Central memory CD4-positive, alpha-beta T cell (primary cell): ENCODE measurements at regions not wholly inside any gene's neighbourhood (a gene's known extent, or its start where the extent isn't known, plus 50 kb on each side); places are given as distances from the start of the nearest gene placed in this dataset.
A peak's percentile ranks its signal among the peaks of the same experiment; 100 is the strongest.

ENCODE experiments used
- DNase-seq: peaks from one replicate; pipeline ENCODE4 v3.0.0; 2022

DNA sequence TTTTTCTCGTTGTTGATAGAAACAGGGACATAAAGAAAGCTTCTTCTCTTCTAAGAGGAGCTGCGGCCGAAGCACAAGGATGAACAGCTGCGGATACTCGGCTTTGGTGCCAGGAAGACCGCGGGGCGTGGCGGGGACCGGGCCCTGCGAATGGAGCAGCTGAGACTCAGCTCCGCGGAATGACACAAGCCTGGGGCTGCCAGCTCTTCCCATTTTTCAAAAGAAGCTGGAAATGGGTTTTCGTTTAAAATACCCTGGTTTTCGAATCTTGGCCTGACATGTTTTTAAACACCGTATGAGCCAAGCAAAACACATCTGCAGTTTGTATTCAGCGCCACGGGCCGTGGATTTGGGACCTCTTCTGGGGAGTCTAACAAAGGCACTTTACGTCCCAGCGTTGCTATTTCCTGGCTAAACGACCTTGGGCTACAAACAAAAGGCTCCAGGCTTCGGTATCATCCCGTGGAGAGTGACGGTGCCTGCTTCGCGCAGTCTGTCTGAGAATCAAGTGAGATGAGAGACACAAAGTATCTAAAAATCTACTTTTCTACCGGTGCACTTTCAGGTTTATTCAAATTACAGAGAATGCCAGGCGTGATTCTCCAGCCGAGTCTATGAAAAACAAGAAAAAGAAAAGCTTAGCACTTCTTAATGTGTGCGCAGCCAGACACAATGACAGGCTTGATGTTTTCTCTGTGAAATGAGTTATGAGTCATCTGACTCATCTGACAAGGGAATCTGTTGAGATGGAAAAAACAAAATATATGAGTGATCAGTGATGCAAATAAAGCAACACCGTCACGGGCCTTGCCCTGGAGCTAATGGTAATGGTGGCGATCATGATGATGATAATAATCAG lies 114.0 kb upstream of the TMEM132D start:
- DNase-seq = no peak

DNA sequence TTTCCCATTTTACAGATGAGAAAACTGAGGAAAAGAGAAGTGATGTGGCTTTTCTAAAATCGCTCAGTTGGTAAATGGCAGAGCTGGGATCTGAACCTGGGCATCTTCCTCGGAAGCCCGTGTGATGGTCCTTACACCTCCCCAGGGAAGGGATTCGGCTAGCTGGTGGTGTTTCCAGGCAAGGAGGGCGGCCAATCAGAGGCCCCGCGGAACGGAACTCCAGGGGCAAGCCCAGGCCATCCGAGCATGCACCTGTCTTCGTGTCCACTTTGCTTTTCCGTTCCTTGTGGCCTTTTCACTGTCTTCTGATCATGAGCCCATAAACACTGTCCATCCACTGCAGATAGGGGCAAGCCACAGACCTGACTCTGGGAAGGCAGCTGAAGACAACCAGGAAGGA lies 114.8 kb upstream of the TMEM132D start:
- no peak for DNase-seq

DNA sequence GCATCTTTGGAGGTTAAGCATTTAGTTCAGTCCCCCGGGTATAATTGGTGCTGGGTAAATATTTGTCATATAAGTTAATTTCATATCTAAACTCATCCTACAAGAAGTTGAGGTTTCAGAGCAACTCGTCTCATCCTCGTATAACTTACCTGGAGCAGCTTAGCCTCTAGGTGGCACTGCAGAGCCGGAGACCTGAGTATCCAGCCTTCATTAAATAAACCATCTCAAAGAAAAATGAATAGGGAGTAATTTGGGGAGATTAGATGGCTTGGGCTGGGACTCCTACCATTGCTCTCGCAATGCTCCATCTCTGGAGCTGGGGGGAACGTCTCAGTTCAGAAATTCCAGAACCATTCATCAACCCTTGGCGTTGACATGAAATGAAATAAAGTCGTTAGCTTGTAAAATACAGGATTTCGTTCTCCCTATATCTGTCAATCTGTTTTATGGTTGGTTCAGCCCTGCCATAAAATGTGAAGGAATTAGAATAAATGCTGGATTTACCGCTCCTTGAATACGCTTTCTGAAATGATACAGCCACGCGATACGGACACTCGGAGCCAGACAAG lies 122.9 kb upstream of the TMEM132D start:
- DNase-seq = no peak

DNA sequence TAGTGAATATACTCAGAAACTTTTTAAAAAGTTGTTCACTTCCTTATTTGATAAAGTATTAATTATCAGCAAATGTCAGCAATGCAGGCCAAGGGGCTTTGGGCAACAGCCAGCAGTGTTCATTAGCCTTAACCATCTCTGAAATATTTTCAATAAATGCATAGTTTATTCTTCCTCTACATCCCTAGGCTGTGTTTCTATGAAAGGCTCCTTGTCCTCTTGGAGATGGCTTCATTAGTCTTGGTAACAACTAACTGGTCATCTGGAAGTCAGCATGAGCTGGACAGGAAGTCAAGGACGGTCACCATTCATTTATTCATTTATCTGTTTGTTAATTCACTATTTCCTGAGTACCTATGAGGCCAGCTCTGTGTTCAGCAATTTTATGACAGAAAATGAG lies 124.0 kb upstream of the TMEM132D start:
- no peak for DNase-seq

DNA sequence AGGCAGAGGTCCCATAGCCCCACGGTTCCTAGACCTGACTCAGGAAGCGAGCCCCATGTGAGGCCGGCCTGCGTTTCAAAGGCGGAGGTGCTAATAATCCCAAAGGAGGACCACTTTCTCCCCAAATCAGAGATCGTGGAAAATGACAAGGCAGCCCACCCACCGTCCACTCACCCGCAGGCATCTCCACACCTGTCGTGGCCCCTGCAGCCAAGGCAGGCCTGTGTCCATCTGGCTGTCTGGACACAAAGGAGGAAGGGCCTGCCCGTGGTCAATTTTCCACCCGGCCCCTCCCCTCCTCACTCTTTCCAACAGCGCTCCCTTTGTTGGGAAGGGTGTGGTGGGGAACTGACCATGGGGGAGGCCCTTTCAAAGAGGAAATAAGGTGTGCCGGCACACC lies 125.3 kb upstream of the TMEM132D start:
- no peak for DNase-seq

DNA sequence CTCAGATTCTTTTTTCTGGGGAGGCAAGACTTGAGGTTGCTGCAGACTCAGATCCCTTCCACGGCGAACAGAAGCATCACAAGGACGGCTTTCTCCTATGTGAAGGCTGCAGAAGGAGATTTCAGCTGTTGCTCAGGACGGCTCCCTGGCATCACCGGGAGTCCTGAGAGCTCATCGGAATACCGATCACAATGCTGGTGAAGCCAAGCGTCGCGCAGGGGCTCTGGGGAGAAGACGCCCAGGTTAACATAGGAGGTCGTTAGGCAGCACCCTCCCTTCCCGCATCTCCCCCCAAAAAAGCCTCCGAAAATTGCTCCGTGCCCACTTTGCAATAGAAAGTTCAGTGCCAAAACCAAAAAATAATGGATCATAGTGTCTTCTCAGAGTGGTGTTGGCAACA lies 127.2 kb upstream of the TMEM132D start:
- DNase-seq = no peak

DNA sequence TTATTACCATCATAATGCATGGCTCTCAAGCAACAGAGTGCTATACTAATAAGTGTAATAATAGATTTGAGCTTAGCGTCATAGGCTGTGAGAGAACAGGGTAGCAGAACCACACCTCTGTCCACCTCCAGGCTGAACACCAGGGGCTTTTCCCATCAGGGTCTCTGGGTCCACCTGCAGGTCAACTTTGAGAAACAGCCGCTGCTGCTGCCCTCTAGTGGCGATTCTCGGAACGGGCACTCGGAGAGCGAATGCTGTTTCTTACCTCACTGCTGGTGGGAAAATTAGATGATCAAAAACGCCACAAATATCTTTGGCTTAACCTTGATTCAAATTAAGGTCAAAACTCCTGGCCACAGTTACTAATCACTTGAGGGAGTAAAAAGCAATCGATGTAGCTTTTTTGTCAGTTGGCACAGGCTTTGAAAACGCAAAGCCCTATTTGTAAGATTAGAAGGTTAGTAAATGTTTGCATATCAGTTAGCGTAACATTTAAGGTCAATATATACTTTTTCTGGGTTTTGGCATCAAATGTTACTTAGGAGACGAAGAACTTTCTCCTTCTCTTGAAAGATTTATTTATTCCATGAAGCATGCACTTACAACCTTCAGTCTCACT lies 127.9 kb upstream of the TMEM132D start:
- DNase-seq = peak; percentile 6

DNA sequence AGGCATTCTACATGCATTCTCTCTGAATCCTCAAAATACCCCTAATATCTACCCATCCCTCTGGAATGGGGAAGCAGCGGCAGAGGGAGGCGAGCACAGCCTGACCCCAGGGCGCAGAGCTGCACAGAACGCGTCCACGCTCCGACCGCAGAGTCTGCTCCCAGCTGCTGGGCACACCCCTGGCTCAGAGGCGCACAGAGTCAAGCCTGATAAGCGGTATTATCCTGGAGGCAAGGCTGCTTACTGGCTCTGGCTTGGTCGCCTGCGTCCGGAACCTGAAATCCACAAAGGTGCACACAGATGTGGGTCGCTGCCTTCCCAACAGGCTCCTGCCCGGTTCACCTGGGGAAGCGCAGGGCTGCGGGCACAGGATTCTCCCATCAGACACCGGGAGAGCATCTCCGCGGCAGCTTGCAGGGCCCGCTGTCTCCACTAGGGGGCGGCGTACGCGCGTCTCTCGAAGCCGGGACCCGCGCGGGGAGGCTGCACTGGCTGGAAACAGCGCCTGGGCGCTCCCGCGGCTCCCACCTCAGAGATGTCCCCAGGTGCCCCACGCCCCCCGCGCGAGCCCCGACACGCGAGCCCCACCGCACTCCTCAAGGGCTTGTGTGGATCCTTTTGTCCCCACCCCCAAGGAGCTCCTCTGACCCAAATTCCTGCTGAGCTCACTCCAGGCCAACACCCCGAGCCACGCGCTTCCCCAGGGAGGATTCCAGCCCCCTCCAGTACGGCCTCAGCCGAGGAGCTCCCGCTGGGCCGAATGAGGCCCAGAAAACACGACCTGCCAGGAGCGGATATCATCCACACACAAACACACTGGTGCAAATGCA lies 120.1 kb upstream of the FZD10 start:
- DNase-seq = no peak

DNA sequence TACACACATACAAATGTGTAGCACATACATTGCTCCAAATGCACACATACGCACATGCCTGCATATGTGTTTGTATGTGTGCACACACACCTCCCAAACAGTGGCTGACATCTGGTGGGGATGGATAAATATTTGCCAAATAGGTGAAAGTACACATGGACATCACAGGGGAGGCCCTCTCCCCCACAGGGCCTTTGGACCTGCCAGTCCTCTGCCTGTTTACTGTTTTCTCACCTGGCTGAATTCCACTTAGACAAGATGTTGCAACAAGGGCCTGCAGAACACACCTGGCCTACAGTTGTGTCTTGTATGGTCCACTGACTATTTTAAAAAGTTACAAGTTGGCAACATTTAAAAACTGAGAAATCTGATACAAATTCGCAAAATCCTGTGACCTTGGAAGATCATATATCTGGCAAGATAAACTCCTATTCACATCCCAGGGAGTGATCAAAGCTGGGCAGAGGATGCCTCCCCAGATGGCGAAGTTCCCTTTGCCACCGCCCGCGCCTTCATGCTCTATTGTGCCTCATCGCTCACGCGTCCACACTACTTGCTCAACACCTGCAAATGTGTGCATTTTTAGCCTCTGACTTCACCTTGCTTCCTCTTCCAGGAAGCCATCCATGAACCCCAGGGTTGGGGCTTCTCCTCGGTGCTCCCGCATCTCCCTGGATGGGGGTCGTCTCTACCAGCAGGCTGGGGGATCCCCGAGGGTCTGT lies 118.4 kb upstream of the FZD10 start:
- DNase-seq = no peak

DNA sequence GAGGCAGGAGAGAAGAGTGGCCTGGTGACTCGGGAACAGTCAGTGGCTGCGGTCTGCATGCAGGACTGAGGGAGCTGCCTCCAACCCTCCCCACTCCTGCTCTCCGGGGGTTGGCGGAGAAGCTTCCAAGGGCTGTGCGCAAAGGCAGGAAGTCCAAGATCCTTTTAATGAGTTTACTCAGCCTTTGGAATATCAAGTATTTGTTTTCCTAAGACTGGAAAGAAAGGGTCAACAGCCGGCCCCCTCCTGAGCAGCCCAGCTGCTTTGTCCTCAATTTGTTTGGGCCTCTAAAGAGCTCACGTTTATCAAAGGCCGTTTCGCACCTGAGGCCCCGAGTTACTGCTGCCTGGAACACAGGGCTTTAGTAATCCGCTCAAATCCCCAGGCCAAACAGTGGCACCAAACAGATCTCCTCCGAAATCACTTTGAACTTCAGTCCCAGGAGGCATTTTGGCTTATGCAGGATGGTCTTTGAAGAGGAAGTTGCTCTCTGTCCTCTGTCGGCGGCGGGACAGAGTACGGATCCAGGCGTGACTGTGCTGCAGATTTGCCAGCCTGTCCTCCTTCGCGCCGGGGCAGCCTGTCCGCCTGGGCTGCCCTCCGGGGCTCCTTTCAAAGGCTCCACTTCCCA lies 117.2 kb upstream of the FZD10 start:
- no peak for DNase-seq

DNA sequence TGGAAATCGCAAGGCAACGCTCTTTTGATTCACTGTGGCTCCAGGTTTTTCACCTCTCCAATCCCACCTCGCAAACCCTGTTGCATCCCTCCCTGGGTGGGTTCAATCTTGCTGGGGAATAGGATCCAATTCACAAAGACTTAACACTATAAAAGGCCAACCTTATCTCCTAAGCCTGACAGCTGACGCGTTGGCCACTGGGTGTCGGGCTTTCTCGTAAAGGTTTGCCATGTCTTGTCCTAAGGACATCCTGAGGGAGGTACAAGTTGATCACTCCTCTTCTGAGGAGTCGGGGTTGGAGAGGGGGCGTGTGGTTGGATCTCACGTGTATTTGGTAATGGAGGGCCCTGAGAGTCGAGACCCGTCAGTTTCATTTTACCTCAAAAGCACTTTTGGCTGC lies 112.6 kb upstream of the FZD10 start:
- DNase-seq = no peak

DNA sequence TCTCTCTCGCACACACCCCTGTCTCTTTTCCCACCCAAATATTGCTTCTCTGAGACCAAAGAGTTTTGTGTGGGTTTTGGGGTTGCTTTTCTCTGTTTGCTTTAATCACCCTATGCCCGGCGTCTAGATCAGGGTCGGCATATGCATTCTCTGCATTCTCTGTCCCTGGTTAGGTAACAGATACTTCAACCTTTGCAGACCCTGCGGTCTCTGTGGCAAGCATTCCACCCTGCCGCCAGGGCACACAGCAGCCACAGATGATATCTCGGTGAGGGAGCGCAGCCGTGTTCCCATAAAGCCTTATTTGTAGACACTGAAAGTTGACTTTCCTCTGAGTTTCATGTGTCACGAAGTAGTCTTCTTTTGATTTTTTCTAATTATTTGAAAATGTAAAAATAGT lies 110.4 kb upstream of the FZD10 start:
- no peak for DNase-seq

DNA sequence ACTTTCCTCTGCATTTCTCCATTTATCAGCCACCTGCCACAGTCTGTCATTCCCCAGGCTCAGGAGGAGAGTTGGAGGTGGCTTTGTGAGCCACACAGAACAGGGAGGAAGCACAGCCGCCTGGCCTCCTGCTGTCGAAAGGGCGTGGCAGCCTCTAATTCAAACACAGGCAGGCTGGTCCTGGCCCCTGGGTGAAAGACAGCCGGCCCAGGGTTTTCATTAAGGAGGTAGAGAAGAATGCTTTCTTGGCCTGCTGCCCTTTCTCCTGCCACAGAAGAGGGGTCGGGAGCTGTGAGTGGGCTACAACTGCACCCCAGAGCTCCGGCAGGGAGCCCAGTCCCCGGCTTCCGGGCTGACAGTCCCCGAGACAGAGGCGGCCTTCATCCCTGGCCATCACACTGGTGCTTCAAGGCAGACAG lies 108.6 kb upstream of the FZD10 start:
- no peak for DNase-seq

DNA sequence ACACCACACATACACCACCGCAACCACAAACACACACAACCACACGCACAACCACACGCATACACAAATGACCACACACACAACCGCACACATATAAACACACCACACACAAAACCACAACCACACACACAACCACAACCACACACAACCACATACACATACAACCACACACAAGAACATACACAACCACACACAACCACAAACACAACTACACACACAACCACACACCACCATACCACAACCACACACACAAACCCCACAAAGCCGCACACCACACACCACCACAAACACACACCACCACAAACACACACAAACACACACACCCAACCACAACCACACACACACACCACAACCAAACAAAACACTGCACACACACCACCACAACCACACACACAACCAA lies 107.5 kb upstream of the FZD10 start:
- DNase-seq = no peak

DNA sequence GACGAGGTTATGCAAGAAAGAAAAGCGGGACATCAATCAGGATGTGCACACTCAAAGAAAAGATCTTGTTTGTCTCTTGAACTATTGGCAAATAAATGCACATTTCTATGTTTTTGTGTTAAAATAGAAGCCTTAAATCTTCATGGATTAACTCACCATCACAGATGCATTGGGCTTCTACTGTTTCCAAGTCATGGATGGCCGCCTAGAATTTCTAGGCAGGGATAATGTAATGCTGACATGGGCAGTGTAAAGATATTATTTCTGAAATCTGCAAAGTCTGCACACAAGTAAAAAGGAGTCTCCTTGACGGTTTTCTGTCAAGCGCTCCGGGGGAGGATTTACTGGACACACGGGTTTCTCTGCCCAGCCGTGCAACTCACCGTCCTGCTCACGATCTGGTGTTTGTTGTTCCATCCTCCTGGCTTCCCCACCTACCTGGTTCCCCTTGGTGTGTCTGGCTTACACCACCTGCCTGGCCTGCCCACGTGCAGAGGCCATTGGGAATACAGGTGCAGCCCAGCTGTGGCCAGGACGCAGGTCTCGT lies 103.3 kb upstream of the FZD10 start:
- no peak for DNase-seq

DNA sequence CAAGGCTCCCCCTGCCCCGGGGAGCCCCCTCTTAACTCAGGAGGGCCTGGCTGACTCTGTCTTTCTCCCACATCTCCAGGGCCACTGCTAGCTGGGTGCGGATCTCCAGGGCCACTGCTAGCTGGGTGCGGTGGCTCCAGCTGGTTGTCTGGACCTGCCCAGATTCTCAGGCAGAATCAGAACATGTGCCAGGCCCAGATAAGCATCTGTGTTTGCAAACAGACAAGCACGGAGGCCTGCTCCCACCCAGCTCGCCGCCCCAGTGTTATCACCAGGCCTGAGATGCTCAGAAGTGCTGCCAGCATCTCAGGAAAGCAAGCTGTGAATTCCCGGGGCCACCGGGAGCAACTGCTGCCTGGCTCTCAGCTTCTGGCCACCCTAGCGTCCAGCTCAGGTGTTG lies 98.4 kb upstream of the FZD10 start:
- no peak for DNase-seq

DNA sequence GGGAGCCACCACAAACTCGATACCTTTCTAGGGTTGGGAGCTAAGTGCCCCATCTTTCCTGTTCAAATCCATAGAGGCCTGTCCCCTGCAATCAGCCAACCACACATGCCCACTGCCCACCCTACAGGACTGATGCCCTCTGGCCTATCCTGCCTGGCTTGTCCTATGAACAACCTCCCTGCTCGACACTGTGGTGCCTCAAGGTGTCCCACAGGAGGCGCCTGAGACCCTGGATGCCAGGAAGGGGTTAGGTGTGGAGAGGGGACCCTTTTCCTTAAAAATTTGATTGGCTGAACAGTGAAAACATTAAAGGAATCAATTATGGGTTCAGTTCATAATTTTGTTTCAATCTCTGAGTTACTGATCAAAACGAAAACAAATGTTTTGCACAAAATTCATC lies 97.3 kb upstream of the FZD10 start:
- DNase-seq = no peak

DNA sequence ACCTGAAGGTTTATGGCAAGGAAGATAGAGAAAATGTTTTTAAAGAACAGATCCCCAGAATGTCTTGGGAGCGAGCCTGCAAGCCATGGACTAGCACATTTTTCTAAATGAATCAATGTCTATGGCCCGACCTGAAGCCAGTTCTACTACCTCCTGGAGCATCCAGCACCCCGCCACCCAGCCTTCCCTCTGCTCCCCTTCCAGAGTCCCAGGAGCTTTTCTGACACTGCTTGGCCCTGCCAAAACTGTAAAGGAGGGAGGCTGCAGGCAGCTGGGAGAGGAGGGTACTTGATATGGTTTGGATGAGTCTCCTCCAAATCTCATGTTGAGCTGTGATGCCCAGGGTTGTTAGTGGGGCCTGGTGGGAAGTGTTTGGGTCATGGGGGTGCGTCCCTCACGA lies 95.5 kb upstream of the FZD10 start:
- DNase-seq = no peak

DNA sequence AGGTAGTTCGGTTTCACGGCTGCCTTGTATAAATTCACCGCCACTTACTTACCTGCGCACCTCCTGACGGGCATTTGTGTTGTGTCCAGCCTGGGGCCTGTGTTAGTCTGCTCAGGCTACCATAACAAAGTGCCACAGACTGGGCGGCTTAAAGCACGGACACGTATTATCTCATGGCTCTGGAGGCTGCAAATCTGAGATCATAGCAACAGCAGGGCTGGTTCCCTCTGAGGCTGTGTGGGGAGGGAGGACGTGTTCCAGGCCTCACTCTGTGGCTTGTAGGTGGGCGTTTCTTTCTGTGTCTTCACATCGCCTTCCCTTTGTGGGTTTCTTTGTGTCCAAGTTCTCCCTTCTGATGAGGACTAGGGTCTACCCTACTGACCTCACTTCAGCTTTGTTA lies 93.5 kb upstream of the FZD10 start:
- DNase-seq = no peak

DNA sequence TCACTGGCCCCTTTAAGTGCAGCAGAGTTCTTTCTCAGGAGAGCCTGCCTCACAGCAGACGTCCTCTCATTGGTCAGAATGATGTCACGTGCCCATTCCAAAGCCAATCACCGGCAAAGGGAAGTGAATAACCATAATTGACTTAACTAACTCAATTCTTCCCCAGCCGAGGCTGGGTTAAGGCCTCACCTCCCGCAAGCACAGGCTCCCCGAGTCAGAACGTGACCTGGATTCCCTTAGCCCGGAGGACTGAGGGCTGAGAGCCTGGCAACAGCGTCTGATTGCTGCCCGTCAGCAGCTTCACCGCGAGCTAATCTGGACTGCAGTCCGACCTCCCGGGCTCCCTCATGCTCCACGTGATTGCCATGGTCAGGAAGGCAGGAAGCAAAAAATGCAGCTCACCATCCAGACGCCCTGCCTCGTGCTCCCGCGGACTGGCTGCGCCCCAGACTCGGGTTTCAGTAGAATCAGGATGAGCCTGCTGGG lies 92.1 kb upstream of the FZD10 start:
- DNase-seq = no peak

DNA sequence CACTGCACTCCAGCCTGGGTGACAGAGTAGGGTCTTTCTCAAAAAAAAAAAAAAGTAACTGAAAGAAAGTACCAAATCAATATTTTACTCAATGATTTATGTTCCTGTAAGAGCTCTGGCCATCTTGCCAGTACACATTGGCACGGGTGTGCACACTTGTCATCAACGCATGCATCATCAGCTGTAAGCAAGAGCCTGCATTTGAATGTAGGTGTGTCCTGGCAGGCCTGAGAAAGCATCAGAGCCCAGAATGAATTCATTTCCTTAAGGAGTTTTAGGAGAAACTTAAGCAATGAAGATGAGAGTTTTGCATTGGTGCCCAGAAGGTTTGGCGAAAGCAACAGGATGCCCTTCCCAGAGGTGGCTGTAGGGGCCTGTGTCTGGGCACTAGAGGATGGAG lies 88.5 kb upstream of the FZD10 start:
- no peak for DNase-seq
